ENCODE measurements at regions not wholly inside any gene's neighbourhood (a gene's known extent, or its start where the extent isn't known, plus 50 kb on each side); places are given as distances from the start of the nearest gene placed in this dataset.

- H3K4me3 Mint-ChIP-seq: no peak overlapping the region
- Histone ChIP-seq H3K36me3 (ENCODE audit: control insufficient read depth in 2 of 2, extremely low read depth in 1 of 2, insufficient read depth in 1 of 2, low read length in 1 of 2) (no peaks in the 10 kb centered on the region), H3K4me1 (ENCODE audit: control insufficient read depth in 1 of 2, extremely low read depth in 1 of 2, insufficient read depth in 2 of 2, low read length in 2 of 2) (no peaks in the 10 kb centered on the region), H3K27me3 (replicated peaks in 1 of 2; ENCODE audit: control insufficient read depth in 2 of 2, extremely low read depth in 1 of 2, insufficient read depth in 2 of 2, low read length in 1 of 2) (no peaks in the 10 kb centered on the region), H3K9me3 (no peaks in the 10 kb centered on the region), H3K4me3 (ENCODE audit: control insufficient read depth in 1 of 2, extremely low read depth in 1 of 2, low read length in 1 of 2) (no peak overlapping the region), H3K27ac (ENCODE audit: low read length) (no peak overlapping the region)
- no peak overlapping the region for H3K27ac Mint-ChIP-seq
- no peaks in the 10 kb centered on the region for H3K27me3 Mint-ChIP-seq
- H3K36me3 Mint-ChIP-seq: no peaks in the 10 kb centered on the region
- WGBS (ENCODE audit: insufficient coverage): no CpG with 5 or more reads among the region's 2 CpGs
- ChIA-PET CTCF (no interaction called here), POLR2A (no interaction called here)
- H3K9me3 Mint-ChIP-seq: peaks cover 0 to 14% (median 0%) of the 10 kb centered on the region in 3 donors
- no peaks in the 10 kb centered on the region for H3K4me1 Mint-ChIP-seq
- DNase-seq (no peak), ATAC-seq (replicated peaks in 1 of 4) (no peak)
These were observed 92.5 kb downstream of the MMUT start for GRCh38 chr6:49370518-49370917.

GRCh38 chr6:49366539-49366938 is 96.5 kb downstream of the MMUT start:
- Mint-ChIP-seq H3K27ac (no peak overlapping the region), H3K36me3 (no peaks in the 10 kb centered on the region), H3K9me3 (peaks cover 0 to 28% (median 2%) of the 10 kb centered on the region in 3 donors), H3K4me1 (no peaks in the 10 kb centered on the region), H3K27me3 (no peaks in the 10 kb centered on the region), H3K4me3 (no peak overlapping the region)
- Histone ChIP-seq H3K4me1 (ENCODE audit: control insufficient read depth in 1 of 2, extremely low read depth in 1 of 2, insufficient read depth in 2 of 2, low read length in 2 of 2) (no peaks in the 10 kb centered on the region), H3K27ac (ENCODE audit: low read length) (no peak overlapping the region), H3K4me3 (ENCODE audit: control insufficient read depth in 1 of 2, extremely low read depth in 1 of 2, low read length in 1 of 2) (no peak overlapping the region), H3K9me3 (no peaks in the 10 kb centered on the region), H3K36me3 (ENCODE audit: control insufficient read depth in 2 of 2, extremely low read depth in 1 of 2, insufficient read depth in 1 of 2, low read length in 1 of 2) (no peaks in the 10 kb centered on the region), H3K27me3 (replicated peaks in 1 of 2; ENCODE audit: control insufficient read depth in 2 of 2, extremely low read depth in 1 of 2, insufficient read depth in 2 of 2, low read length in 1 of 2) (no peaks in the 10 kb centered on the region)
- ATAC-seq (replicated peaks in 1 of 4) (no peak), DNase-seq (no peak)
- POLR2A ChIA-PET: no interaction called here
- 100% methylated on average over 2 of the region's 2 CpGs for WGBS (ENCODE audit: insufficient coverage)
- CTCF ChIA-PET: no interaction called here

- ChIA-PET POLR2A (no interaction called here), CTCF (no interaction called here)
- no CpG with 5 or more reads among the region's 7 CpGs for WGBS (ENCODE audit: insufficient coverage)
- Mint-ChIP-seq H3K9me3 (peaks cover 3 to 9% (median 5%) of the 10 kb centered on the region in 3 donors), H3K4me3 (no peak overlapping the region), H3K27me3 (no peaks in the 10 kb centered on the region), H3K4me1 (no peaks in the 10 kb centered on the region), H3K36me3 (no peaks in the 10 kb centered on the region), H3K27ac (no peak overlapping the region)
- Histone ChIP-seq H3K36me3 (ENCODE audit: control insufficient read depth in 2 of 2, extremely low read depth in 1 of 2, insufficient read depth in 1 of 2, low read length in 1 of 2) (no peaks in the 10 kb centered on the region), H3K9me3 (peaks cover 3% of the 10 kb centered on the region), H3K27ac (ENCODE audit: low read length) (no peak overlapping the region), H3K4me3 (ENCODE audit: control insufficient read depth in 1 of 2, extremely low read depth in 1 of 2, low read length in 1 of 2) (no peak overlapping the region), H3K27me3 (replicated peaks in 1 of 2; ENCODE audit: control insufficient read depth in 2 of 2, extremely low read depth in 1 of 2, insufficient read depth in 2 of 2, low read length in 1 of 2) (no peaks in the 10 kb centered on the region), H3K4me1 (ENCODE audit: control insufficient read depth in 1 of 2, extremely low read depth in 1 of 2, insufficient read depth in 2 of 2, low read length in 2 of 2) (no peaks in the 10 kb centered on the region)
- DNase-seq: no peak
- ATAC-seq (replicated peaks in 1 of 4): no peak
These were observed 114.5 kb downstream of the MMUT start for GRCh38 chr6:49348561-49348960.

GRCh38 chr6:49342410-49342809 is 120.6 kb downstream of the MMUT start:
- H3K27ac Mint-ChIP-seq: no peak overlapping the region
- H3K9me3 Mint-ChIP-seq: peaks cover 0 to 6% (median 4%) of the 10 kb centered on the region in 3 donors
- no peaks in the 10 kb centered on the region for H3K4me1 ChIP-seq (ENCODE audit: control insufficient read depth in 1 of 2, extremely low read depth in 1 of 2, insufficient read depth in 2 of 2, low read length in 2 of 2)
- H3K27me3 ChIP-seq (replicated peaks in 1 of 2; ENCODE audit: control insufficient read depth in 2 of 2, extremely low read depth in 1 of 2, insufficient read depth in 2 of 2, low read length in 1 of 2): no peaks in the 10 kb centered on the region
- no peak overlapping the region for H3K27ac ChIP-seq (ENCODE audit: low read length)
- no peaks in the 10 kb centered on the region for H3K27me3 Mint-ChIP-seq
- no peaks in the 10 kb centered on the region for H3K36me3 ChIP-seq (ENCODE audit: control insufficient read depth in 2 of 2, extremely low read depth in 1 of 2, insufficient read depth in 1 of 2, low read length in 1 of 2)
- H3K4me3 Mint-ChIP-seq: no peak overlapping the region
- CTCF ChIA-PET: no interaction called here
- H3K4me3 ChIP-seq (ENCODE audit: control insufficient read depth in 1 of 2, extremely low read depth in 1 of 2, low read length in 1 of 2): no peak overlapping the region
- no peak for ATAC-seq (replicated peaks in 1 of 4)
- no peaks in the 10 kb centered on the region for H3K9me3 ChIP-seq
- WGBS (ENCODE audit: insufficient coverage): 82% methylated on average over 3 of the region's 6 CpGs
- no peak for DNase-seq
- no peaks in the 10 kb centered on the region for H3K36me3 Mint-ChIP-seq
- no peaks in the 10 kb centered on the region for H3K4me1 Mint-ChIP-seq
- POLR2A ChIA-PET: no interaction called here

GRCh38 chr6:49341869-49342268 is 121.2 kb downstream of the MMUT start:
- no peak overlapping the region for H3K4me3 Mint-ChIP-seq
- Histone ChIP-seq H3K27ac (ENCODE audit: low read length) (no peak overlapping the region), H3K9me3 (no peaks in the 10 kb centered on the region), H3K4me1 (ENCODE audit: control insufficient read depth in 1 of 2, extremely low read depth in 1 of 2, insufficient read depth in 2 of 2, low read length in 2 of 2) (no peaks in the 10 kb centered on the region), H3K4me3 (ENCODE audit: control insufficient read depth in 1 of 2, extremely low read depth in 1 of 2, low read length in 1 of 2) (no peak overlapping the region), H3K36me3 (ENCODE audit: control insufficient read depth in 2 of 2, extremely low read depth in 1 of 2, insufficient read depth in 1 of 2, low read length in 1 of 2) (no peaks in the 10 kb centered on the region), H3K27me3 (replicated peaks in 1 of 2; ENCODE audit: control insufficient read depth in 2 of 2, extremely low read depth in 1 of 2, insufficient read depth in 2 of 2, low read length in 1 of 2) (no peaks in the 10 kb centered on the region)
- ChIA-PET POLR2A (no interaction called here), CTCF (no interaction called here)
- DNase-seq (no peak), ATAC-seq (replicated peaks in 1 of 4) (no peak)
- no peaks in the 10 kb centered on the region for H3K4me1 Mint-ChIP-seq
- no peaks in the 10 kb centered on the region for H3K27me3 Mint-ChIP-seq
- H3K9me3 Mint-ChIP-seq: peaks cover 0 to 6% (median 4%) of the 10 kb centered on the region in 3 donors
- H3K27ac Mint-ChIP-seq: no peak overlapping the region
- H3K36me3 Mint-ChIP-seq: no peaks in the 10 kb centered on the region
- 80% methylated on average over 1 of the region's 3 CpGs for WGBS (ENCODE audit: insufficient coverage)

- CTCF ChIA-PET: no interaction called here
- 88% methylated on average over 1 of the region's 3 CpGs for WGBS (ENCODE audit: insufficient coverage)
- ATAC-seq (replicated peaks in 1 of 4) (no peak), DNase-seq (no peak)
- Histone ChIP-seq H3K9me3 (no peaks in the 10 kb centered on the region), H3K36me3 (ENCODE audit: control insufficient read depth in 2 of 2, extremely low read depth in 1 of 2, insufficient read depth in 1 of 2, low read length in 1 of 2) (no peaks in the 10 kb centered on the region), H3K4me1 (ENCODE audit: control insufficient read depth in 1 of 2, extremely low read depth in 1 of 2, insufficient read depth in 2 of 2, low read length in 2 of 2) (no peaks in the 10 kb centered on the region), H3K27me3 (replicated peaks in 1 of 2; ENCODE audit: control insufficient read depth in 2 of 2, extremely low read depth in 1 of 2, insufficient read depth in 2 of 2, low read length in 1 of 2) (no peaks in the 10 kb centered on the region), H3K4me3 (ENCODE audit: control insufficient read depth in 1 of 2, extremely low read depth in 1 of 2, low read length in 1 of 2) (no peak overlapping the region), H3K27ac (ENCODE audit: low read length) (no peak overlapping the region)
- H3K4me3 Mint-ChIP-seq: no peak overlapping the region
- H3K27ac Mint-ChIP-seq: no peak overlapping the region
- H3K4me1 Mint-ChIP-seq: no peaks in the 10 kb centered on the region
- peaks cover 4 to 12% (median 10%) of the 10 kb centered on the region in 3 donors for H3K9me3 Mint-ChIP-seq
- POLR2A ChIA-PET: no interaction called here
- no peaks in the 10 kb centered on the region for H3K27me3 Mint-ChIP-seq
- H3K36me3 Mint-ChIP-seq: no peaks in the 10 kb centered on the region
These were observed 124.0 kb downstream of the MMUT start for GRCh38 chr6:49339096-49339495.

- DNase-seq (no peak), ATAC-seq (replicated peaks in 1 of 4) (no peak)
- ChIA-PET POLR2A (no interaction called here), CTCF (no interaction called here)
- Mint-ChIP-seq H3K9me3 (peaks cover 4 to 12% (median 7%) of the 10 kb centered on the region in 3 donors), H3K4me1 (no peaks in the 10 kb centered on the region), H3K27me3 (no peaks in the 10 kb centered on the region), H3K27ac (no peak overlapping the region), H3K4me3 (no peak overlapping the region), H3K36me3 (no peaks in the 10 kb centered on the region)
- H3K4me3 ChIP-seq (ENCODE audit: control insufficient read depth in 1 of 2, extremely low read depth in 1 of 2, low read length in 1 of 2): no peak overlapping the region
- no peaks in the 10 kb centered on the region for H3K9me3 ChIP-seq
- no peak overlapping the region for H3K27ac ChIP-seq (ENCODE audit: low read length)
- H3K27me3 ChIP-seq (replicated peaks in 1 of 2; ENCODE audit: control insufficient read depth in 2 of 2, extremely low read depth in 1 of 2, insufficient read depth in 2 of 2, low read length in 1 of 2): no peaks in the 10 kb centered on the region
- no peaks in the 10 kb centered on the region for H3K36me3 ChIP-seq (ENCODE audit: control insufficient read depth in 2 of 2, extremely low read depth in 1 of 2, insufficient read depth in 1 of 2, low read length in 1 of 2)
- WGBS (ENCODE audit: insufficient coverage): 44% methylated on average over 4 of the region's 6 CpGs
- no peaks in the 10 kb centered on the region for H3K4me1 ChIP-seq (ENCODE audit: control insufficient read depth in 1 of 2, extremely low read depth in 1 of 2, insufficient read depth in 2 of 2, low read length in 2 of 2)
These were observed 126.4 kb downstream of the MMUT start for GRCh38 chr6:49336514-49337131.
